GM21619 (cell line): ENCODE measurements at regions not wholly inside any gene's neighbourhood (a gene's known extent, or its start where the extent isn't known, plus 50 kb on each side); places are given as distances from the start of the nearest gene placed in this dataset.
"Not testable (repeated sequence)": the region's sequence is repeated elsewhere in the genome, so short reads cannot be mapped to it uniquely, and the experiment has no call there.

Experiments
- ATAC-seq: cut with Tn5 transposase; IDR thresholded peaks from one replicate; pipeline ENCODE4 v1.9.1; 2021; ENCODE audit not compliant: unreplicated experiment

GRCh38 chr13:83151308-83151660, 731.0 kb downstream of the SLITRK1 start:
- no peak for ATAC-seq

GRCh38 chr13:83150616-83151307, 731.5 kb downstream of the SLITRK1 start:
- no peak for ATAC-seq

- ATAC-seq, result no peak
Observed at GRCh38 chr13:83136660-83137059, 745.6 kb downstream of the SLITRK1 start.

- ATAC-seq, result no peak
Observed at GRCh38 chr13:83125791-83126190, 756.5 kb downstream of the SLITRK1 start.

GRCh38 chr13:83121896-83122295, 760.4 kb downstream of the SLITRK1 start:
- ATAC-seq, result no peak

- ATAC-seq, result no peak
Observed at GRCh38 chr13:83117046-83117445, 765.2 kb downstream of the SLITRK1 start.

- ATAC-seq, result not testable (repeated sequence)
Observed at GRCh38 chr13:83101574-83102247, 780.6 kb downstream of the SLITRK1 start.

GRCh38 chr13:83100237-83100636, 782.0 kb downstream of the SLITRK1 start:
- no peak for ATAC-seq

GRCh38 chr13:83088858-83089257, 793.4 kb downstream of the SLITRK1 start:
- ATAC-seq, result no peak

GRCh38 chr13:83086948-83087347, 795.3 kb downstream of the SLITRK1 start:
- ATAC-seq, result no peak

GRCh38 chr13:83086088-83086487, 796.2 kb downstream of the SLITRK1 start:
- no peak for ATAC-seq

GRCh38 chr13:83085186-83085900, 796.9 kb downstream of the SLITRK1 start:
- ATAC-seq, result no peak

- no peak for ATAC-seq
Observed at GRCh38 chr13:83077499-83077898, 804.8 kb downstream of the SLITRK1 start.

- ATAC-seq, result not testable (repeated sequence)
Observed at GRCh38 chr13:83073930-83074329, 808.3 kb downstream of the SLITRK1 start.

- ATAC-seq, result no peak
Observed at GRCh38 chr13:83065108-83065507, 817.2 kb downstream of the SLITRK1 start.

- ATAC-seq, result no peak
Observed at GRCh38 chr13:83057119-83057518, 825.2 kb downstream of the SLITRK1 start.

GRCh38 chr13:83056269-83056668, 826.0 kb downstream of the SLITRK1 start:
- ATAC-seq, result no peak

- no peak for ATAC-seq
Observed at GRCh38 chr13:83048419-83048818, 833.9 kb downstream of the SLITRK1 start.

- ATAC-seq, result no peak
Observed at GRCh38 chr13:83024955-83025594, 857.2 kb downstream of the SLITRK1 start.

- ATAC-seq, result no peak
Observed at GRCh38 chr13:83024232-83024631, 858.0 kb downstream of the SLITRK1 start.

- ATAC-seq, result no peak
Observed at GRCh38 chr13:83019986-83020385, 862.3 kb downstream of the SLITRK1 start.

- no peak for ATAC-seq
Observed at GRCh38 chr13:83009987-83010386, 872.3 kb downstream of the SLITRK1 start.
